ENCODE measurements at regions not wholly inside any gene's neighbourhood (a gene's known extent, or its start where the extent isn't known, plus 50 kb on each side); places are given as distances from the start of the nearest gene placed in this dataset.

DNA sequence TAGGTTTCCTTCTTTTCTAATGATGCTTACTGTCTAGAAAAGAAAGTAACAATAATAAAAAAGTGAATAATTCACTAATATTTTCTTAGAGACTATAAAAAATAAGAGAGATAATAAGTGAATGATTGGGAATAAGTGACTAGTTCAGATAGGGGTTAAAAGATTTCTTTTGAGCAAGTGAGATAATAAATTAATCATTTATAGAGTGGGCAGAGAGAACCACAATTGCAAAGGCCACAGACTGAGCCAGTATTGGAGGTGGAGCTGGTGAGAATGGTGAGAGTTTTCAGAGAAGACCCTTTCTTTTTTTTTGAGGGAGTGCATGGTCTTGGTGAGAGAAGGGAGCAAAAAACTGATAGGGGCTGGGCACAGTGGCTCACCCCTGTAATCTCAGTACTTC is 159.1 kb upstream of the SALL1 start:
- no peak for TF ChIP-seq CTCF (IDR thresholded peaks at IDR 0.05)

GRCh38 chr16:51306886-51307595 is 156.0 kb upstream of the SALL1 start:
- no peak for TF ChIP-seq CTCF (IDR thresholded peaks at IDR 0.05)

DNA sequence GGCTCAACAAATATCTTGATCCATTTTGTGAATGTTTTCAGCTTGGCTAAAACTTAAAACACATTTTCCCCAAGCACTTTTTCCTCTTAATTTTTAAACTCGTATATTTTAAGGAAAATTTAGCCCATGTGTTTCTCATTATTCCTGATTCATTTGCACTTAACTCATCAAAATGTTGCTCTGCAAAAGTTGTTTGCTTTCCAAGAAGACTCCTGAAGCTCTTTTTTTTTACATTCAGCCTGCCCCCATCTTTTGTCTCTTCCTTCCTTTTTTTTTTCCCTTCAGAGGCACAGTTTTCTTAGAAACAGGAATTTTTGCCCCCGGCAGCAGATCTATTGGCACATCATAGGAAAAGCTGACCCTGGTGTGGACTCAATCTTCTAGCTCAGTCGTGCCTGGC is 155.0 kb upstream of the SALL1 start:
- no peak for TF ChIP-seq CTCF (IDR thresholded peaks at IDR 0.05)

- no peak for TF ChIP-seq CTCF (IDR thresholded peaks at IDR 0.05)
Observed at GRCh38 chr16:51305337-51305736, 154.3 kb upstream of the SALL1 start.

GRCh38 chr16:51302042-51302441 is 151.0 kb upstream of the SALL1 start:
- no peak for TF ChIP-seq CTCF (IDR thresholded peaks at IDR 0.05)

DNA sequence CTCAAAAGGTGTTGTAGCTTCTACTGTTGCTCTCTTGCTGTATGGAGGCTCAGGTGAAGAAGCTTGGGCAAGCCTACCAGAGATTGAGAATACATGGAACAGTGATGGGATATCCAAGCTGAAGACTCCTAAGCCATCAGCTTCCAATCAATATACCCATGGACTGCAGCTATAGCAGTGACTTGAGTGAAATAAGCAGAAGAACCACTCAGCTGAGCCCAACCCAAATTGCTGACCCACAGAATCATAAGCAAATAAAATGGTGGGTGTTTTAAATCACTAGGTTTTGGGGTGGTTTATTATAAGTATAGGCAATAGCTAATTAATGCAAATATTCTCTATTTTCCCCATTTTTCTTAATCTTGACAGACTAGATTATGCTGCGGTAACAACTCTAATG is 147.7 kb upstream of the SALL1 start:
- TF ChIP-seq CTCF (IDR thresholded peaks at IDR 0.05), result no peak

- no peak for TF ChIP-seq CTCF (IDR thresholded peaks at IDR 0.05)
Observed at GRCh38 chr16:51290442-51291285, 139.6 kb upstream of the SALL1 start.

Measured in LNCAP (cell line).